ENCODE measurements at regions not wholly inside any gene's neighbourhood (a gene's known extent, or its start where the extent isn't known, plus 50 kb on each side); places are given as distances from the start of the nearest gene placed in this dataset.

- Histone ChIP-seq H3K9me2 (ENCODE audit: insufficient read depth) (no peaks in the 10 kb centered on the region), H3K4me1 (ENCODE audit: insufficient read depth) (no peaks in the 10 kb centered on the region), H3K27me3 (replicated peaks; ENCODE audit: insufficient read depth) (peaks cover 11% of the 10 kb centered on the region), H3K4me3 (no peak overlapping the region), H3F3A (ENCODE audit: insufficient read depth) (no peaks in the 10 kb centered on the region), H3K27ac (no peak overlapping the region), H3K4me2 (ENCODE audit: unreplicated experiment) (no peak overlapping the region), H3K9ac (no peak overlapping the region), H4K20me1 (ENCODE audit: insufficient read depth) (no peaks in the 10 kb centered on the region), H3K36me3 (ENCODE audit: low read depth) (no peaks in the 10 kb centered on the region), H3K9me3 (ENCODE audit: low read depth) (no peaks in the 10 kb centered on the region), H2AFZ (no peak overlapping the region), H3K79me2 (ENCODE audit: insufficient read depth) (no peaks in the 10 kb centered on the region)
- no peak for DNase-seq
- in situ Hi-C loops (cut with MboI): no loop called here
- WGBS, 2 experiments (ENCODE audit: low coverage in 1 of 2, low lambda C conversion rate in 2 of 2, missing lambda C conversion rate in 2 of 2): 32 to 35% methylated on average over 5 of the region's 5 CpGs
- TF ChIP-seq EZH2phosphoT487 (IDR thresholded peaks at IDR 0.05; ENCODE audit: insufficient read depth, low read depth): no peak
- TF ChIP-seq EZH2 (IDR thresholded peaks at IDR 0.05; ENCODE audit: insufficient read depth, poor library complexity, severe bottlenecking): no peak
These were observed 584.4 kb downstream of the BUD13 start for GRCh38 chr11:116188350-116188749.

DNA sequence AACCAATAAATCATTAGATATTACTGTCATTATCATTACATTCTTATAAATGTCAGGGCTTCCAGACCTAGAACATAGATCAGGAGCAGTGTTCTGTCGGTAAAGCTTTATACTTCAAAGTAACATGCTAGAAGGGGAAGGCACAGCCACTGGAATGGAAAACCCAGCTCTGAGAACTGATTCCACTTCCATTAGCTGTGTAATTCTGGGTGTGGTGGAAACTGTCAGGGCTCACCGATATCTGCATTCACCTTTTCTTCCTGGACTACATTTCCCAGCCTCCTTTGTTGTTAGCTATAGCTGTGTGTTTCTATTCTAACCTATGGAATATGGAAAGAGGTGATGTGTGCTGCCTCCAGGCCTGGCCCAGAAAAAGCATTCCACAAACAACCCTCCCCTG lies 585.8 kb downstream of the BUD13 start:
- Histone ChIP-seq H2AFZ (no peak overlapping the region), H3K27me3 (replicated peaks; ENCODE audit: insufficient read depth) (peaks cover 2% of the 10 kb centered on the region), H3K4me1 (ENCODE audit: insufficient read depth) (no peaks in the 10 kb centered on the region), H3K9ac (no peak overlapping the region), H4K20me1 (ENCODE audit: insufficient read depth) (no peaks in the 10 kb centered on the region), H3K36me3 (ENCODE audit: low read depth) (no peaks in the 10 kb centered on the region), H3K4me2 (ENCODE audit: unreplicated experiment) (no peak overlapping the region), H3K4me3 (no peak overlapping the region), H3K9me3 (ENCODE audit: low read depth) (no peaks in the 10 kb centered on the region), H3K27ac (no peak overlapping the region), H3K9me2 (ENCODE audit: insufficient read depth) (no peaks in the 10 kb centered on the region), H3F3A (ENCODE audit: insufficient read depth) (no peaks in the 10 kb centered on the region), H3K79me2 (ENCODE audit: insufficient read depth) (no peaks in the 10 kb centered on the region)
- TF ChIP-seq EZH2 (IDR thresholded peaks at IDR 0.05; ENCODE audit: insufficient read depth, poor library complexity, severe bottlenecking): no peak
- TF ChIP-seq EZH2phosphoT487 (IDR thresholded peaks at IDR 0.05; ENCODE audit: insufficient read depth, low read depth): no peak
- WGBS, 2 experiments (ENCODE audit: low coverage in 1 of 2, low lambda C conversion rate in 2 of 2, missing lambda C conversion rate in 2 of 2): 26 to 35% methylated on average over 2 of the region's 2 CpGs
- no peak for DNase-seq
- in situ Hi-C loops (cut with MboI): no loop called here

DNA sequence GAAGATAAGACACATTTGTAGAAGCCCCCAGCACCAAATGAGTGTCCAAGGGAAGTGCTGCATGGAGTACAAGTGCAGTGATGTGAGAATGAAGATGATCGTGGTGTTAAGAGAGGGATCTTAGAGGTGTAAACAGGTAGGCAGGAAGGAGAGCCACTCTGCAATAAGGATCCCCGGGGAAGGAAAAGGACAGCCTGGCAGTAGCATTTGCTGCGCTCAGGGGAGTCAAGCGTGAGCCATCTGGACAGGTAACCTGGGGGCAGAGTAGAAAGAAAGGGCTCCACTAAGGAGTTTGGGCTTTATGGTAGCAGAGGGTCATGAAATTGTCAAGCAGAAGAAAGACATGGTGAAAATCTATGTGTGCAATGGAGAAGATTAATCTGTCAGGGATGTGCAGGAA lies 587.2 kb downstream of the BUD13 start:
- no peaks in the 10 kb centered on the region for H4K20me1 ChIP-seq (ENCODE audit: insufficient read depth)
- no peak overlapping the region for H3K9ac ChIP-seq
- no peaks in the 10 kb centered on the region for H3F3A ChIP-seq (ENCODE audit: insufficient read depth)
- H3K4me1 ChIP-seq (ENCODE audit: insufficient read depth): no peaks in the 10 kb centered on the region
- no peak overlapping the region for H3K27ac ChIP-seq
- no peak overlapping the region for H3K4me2 ChIP-seq (ENCODE audit: unreplicated experiment)
- in situ Hi-C loops (cut with MboI): no loop called here
- no peaks in the 10 kb centered on the region for H3K9me2 ChIP-seq (ENCODE audit: insufficient read depth)
- H2AFZ ChIP-seq: no peak overlapping the region
- TF ChIP-seq EZH2phosphoT487 (IDR thresholded peaks at IDR 0.05; ENCODE audit: insufficient read depth, low read depth) (no peak), EZH2 (IDR thresholded peaks at IDR 0.05; ENCODE audit: insufficient read depth, poor library complexity, severe bottlenecking) (no peak)
- 45 to 46% methylated on average over 4 of the region's 4 CpGs for WGBS, 2 experiments (ENCODE audit: low coverage in 1 of 2, low lambda C conversion rate in 2 of 2, missing lambda C conversion rate in 2 of 2)
- DNase-seq: no peak
- no peaks in the 10 kb centered on the region for H3K36me3 ChIP-seq (ENCODE audit: low read depth)
- no peaks in the 10 kb centered on the region for H3K27me3 ChIP-seq (replicated peaks; ENCODE audit: insufficient read depth)
- H3K79me2 ChIP-seq (ENCODE audit: insufficient read depth): no peaks in the 10 kb centered on the region
- no peak overlapping the region for H3K4me3 ChIP-seq
- H3K9me3 ChIP-seq (ENCODE audit: low read depth): no peaks in the 10 kb centered on the region

GRCh38 chr11:116184763-116185162 lies 588.0 kb downstream of the BUD13 start:
- H3K79me2 ChIP-seq (ENCODE audit: insufficient read depth): no peaks in the 10 kb centered on the region
- H3F3A ChIP-seq (ENCODE audit: insufficient read depth): no peaks in the 10 kb centered on the region
- H2AFZ ChIP-seq: no peak overlapping the region
- H3K9ac ChIP-seq: no peak overlapping the region
- H4K20me1 ChIP-seq (ENCODE audit: insufficient read depth): no peaks in the 10 kb centered on the region
- no peak overlapping the region for H3K4me3 ChIP-seq
- H3K9me3 ChIP-seq (ENCODE audit: low read depth): no peaks in the 10 kb centered on the region
- no peaks in the 10 kb centered on the region for H3K27me3 ChIP-seq (replicated peaks; ENCODE audit: insufficient read depth)
- H3K27ac ChIP-seq: no peak overlapping the region
- no peak for DNase-seq
- in situ Hi-C loops (cut with MboI): no loop called here
- WGBS, 2 experiments (ENCODE audit: low coverage in 1 of 2, low lambda C conversion rate in 2 of 2, missing lambda C conversion rate in 2 of 2): 55 to 57% methylated on average over 8 of the region's 8 CpGs
- H3K36me3 ChIP-seq (ENCODE audit: low read depth): no peaks in the 10 kb centered on the region
- H3K4me2 ChIP-seq (ENCODE audit: unreplicated experiment): no peak overlapping the region
- TF ChIP-seq EZH2phosphoT487 (IDR thresholded peaks at IDR 0.05; ENCODE audit: insufficient read depth, low read depth): no peak
- no peaks in the 10 kb centered on the region for H3K4me1 ChIP-seq (ENCODE audit: insufficient read depth)
- H3K9me2 ChIP-seq (ENCODE audit: insufficient read depth): no peaks in the 10 kb centered on the region

DNA sequence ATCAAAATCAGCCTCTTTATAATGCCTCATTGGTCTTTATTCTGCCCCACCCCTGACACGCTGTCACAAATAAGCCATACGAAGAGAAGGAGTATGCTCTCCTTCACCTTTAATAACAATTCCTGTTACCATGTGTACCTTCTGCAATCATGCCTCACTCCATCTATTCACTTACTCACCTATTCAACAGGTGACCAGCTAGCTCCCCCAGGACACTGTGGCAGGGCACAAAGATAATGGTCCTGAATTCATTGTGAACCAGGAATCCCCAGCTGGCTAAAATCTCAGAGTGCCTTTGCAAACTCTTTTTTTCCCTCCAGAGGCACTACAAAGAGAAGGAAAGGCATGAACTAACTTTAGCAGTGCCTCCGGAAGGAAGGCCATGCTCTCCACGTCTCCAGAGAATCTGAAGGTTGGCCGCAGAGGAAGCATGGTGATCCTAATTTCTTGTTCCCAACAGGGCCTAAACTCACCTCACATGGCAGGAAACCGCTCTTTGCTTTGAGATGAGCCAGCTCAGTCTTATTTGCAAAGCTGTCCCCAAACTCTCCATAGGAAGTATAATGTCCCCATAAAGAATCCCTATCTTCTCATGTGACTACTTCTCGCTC lies 590.3 kb downstream of the BUD13 start:
- Histone ChIP-seq H3K9ac (no peak overlapping the region), H3K27ac (no peak overlapping the region), H3K36me3 (ENCODE audit: low read depth) (no peaks in the 10 kb centered on the region), H2AFZ (no peak overlapping the region), H3K4me3 (no peak overlapping the region), H3K9me2 (ENCODE audit: insufficient read depth) (no peaks in the 10 kb centered on the region), H3K27me3 (replicated peaks; ENCODE audit: insufficient read depth) (no peaks in the 10 kb centered on the region), H3F3A (ENCODE audit: insufficient read depth) (no peaks in the 10 kb centered on the region), H4K20me1 (ENCODE audit: insufficient read depth) (no peaks in the 10 kb centered on the region), H3K9me3 (ENCODE audit: low read depth) (no peaks in the 10 kb centered on the region), H3K4me2 (ENCODE audit: unreplicated experiment) (no peak overlapping the region), H3K4me1 (ENCODE audit: insufficient read depth) (no peaks in the 10 kb centered on the region), H3K79me2 (ENCODE audit: insufficient read depth) (no peaks in the 10 kb centered on the region)
- in situ Hi-C loops (cut with MboI): no loop called here
- 57 to 58% methylated on average over 7 of the region's 7 CpGs for WGBS, 2 experiments (ENCODE audit: low coverage in 1 of 2, low lambda C conversion rate in 2 of 2, missing lambda C conversion rate in 2 of 2)
- TF ChIP-seq EZH2 (IDR thresholded peaks at IDR 0.05; ENCODE audit: insufficient read depth, poor library complexity, severe bottlenecking): no peak
- DNase-seq: no peak

All from GM23248 (cell line).